Thyroid gland (tissue), 4 donors: ENCODE measurements at regions not wholly inside any gene's neighbourhood (a gene's known extent, or its start where the extent isn't known, plus 50 kb on each side); places are given as distances from the start of the nearest gene placed in this dataset.
"Not testable (repeated sequence)": the region's sequence is repeated elsewhere in the genome, so short reads cannot be mapped to it uniquely, and the experiment has no call there.

Source experiments
- DNase-seq, 2 donors: peaks; one replicate each; pipeline ENCODE4 v3.0.0-alpha.2; 2019
- H3K27ac ChIP-seq, 3 donors: fragments of 200-600 bp; sonication (generic); 1 replicate in 2 of 3; 2 replicates in 1 of 3; pipeline ENCODE4 v1.5.1; 2016 to 2019; ENCODE audit warnings: mild to moderate bottlenecking in 1 of 3, moderate library complexity in 1 of 3
- H3K27me3 ChIP-seq: fragments of 200-600 bp; sonication (generic); one replicate; pipeline ENCODE4 v1.5.1; 2019
- H3K36me3 ChIP-seq, 2 donors: fragments of 200-600 bp; sonication (generic); one replicate each; pipeline ENCODE4 v1.5.1; 2016 to 2019
- H3K4me1 ChIP-seq, 2 donors: fragments of 200-600 bp; sonication (generic); one replicate each; pipeline ENCODE4 v1.5.1; 2017 to 2019
- H3K4me3 ChIP-seq, 3 donors: fragments of 200-600 bp; sonication (generic); replicated peaks in 1 of 3; 1 replicate in 2 of 3; 2 replicates in 1 of 3; pipeline ENCODE4 v1.5.1; 2016; ENCODE audit warnings: mild to moderate bottlenecking in 1 of 3
- H3K9me3 ChIP-seq: fragments of 200-600 bp; sonication (generic); one replicate; pipeline ENCODE4 v1.5.1; 2017
- POLR2A ChIP-seq, 2 donors: fragments of 450-650 bp; IDR thresholded peaks; one replicate each; pipeline ENCODE4 v1.6.1; 2017; ENCODE audit warnings: antibody characterized with exemption in 2 of 2, mild to moderate bottlenecking in 2 of 2, moderate library complexity in 1 of 2
- WGBS, 2 donors: methylation state at CpG; one replicate each; pipeline ENCODE4 v1.1.5; 2017; 5-methylcytosine and 5-hydroxymethylcytosine counted together
- intact Hi-C: fragments of 100-400 bp; cut with DNase I; formaldehyde crosslinking; loops from one replicate; pipeline ENCODE4 v1.15.1; 2023
- TF ChIP-seq, protein P1 (sequence below), 6 experiments: fragments of 200-600 bp in 3 of 6; fragments of 450-650 bp in 3 of 6; sonication (generic) in 3 of 6; IDR thresholded peaks; one replicate each; pipeline ENCODE4 v1.5.1; 2016 to 2019; ENCODE audit warnings: antibody characterized with exemption in 6 of 6, mild to moderate bottlenecking in 2 of 6, inconsistent platforms in 1 of 6, moderate library complexity in 1 of 6

DNA sequence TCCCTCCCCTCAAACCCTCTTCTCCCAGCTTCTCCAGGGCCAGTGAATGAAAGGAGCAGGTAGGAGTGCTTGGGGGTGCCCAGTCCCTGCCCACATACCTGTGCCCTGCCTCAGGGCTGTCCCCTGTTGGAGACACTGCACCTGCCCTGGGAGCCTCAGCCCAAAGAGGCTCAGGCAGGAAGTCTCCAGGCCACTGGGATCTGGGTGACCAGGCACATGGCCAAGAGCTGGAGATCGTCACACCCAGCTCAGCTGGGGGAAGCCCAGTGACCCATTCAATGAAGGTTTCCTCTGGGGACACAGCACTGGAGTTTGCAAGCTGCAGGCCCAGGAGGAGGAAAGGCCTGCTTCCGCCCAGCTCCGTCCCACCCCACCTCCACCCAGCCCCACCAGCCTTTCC, 156.4 kb downstream of the ZFP36L2 start:
- H3K4me1 ChIP-seq = peaks cover 20 to 48% of the 10 kb centered on the region in 2 donors

DNA sequence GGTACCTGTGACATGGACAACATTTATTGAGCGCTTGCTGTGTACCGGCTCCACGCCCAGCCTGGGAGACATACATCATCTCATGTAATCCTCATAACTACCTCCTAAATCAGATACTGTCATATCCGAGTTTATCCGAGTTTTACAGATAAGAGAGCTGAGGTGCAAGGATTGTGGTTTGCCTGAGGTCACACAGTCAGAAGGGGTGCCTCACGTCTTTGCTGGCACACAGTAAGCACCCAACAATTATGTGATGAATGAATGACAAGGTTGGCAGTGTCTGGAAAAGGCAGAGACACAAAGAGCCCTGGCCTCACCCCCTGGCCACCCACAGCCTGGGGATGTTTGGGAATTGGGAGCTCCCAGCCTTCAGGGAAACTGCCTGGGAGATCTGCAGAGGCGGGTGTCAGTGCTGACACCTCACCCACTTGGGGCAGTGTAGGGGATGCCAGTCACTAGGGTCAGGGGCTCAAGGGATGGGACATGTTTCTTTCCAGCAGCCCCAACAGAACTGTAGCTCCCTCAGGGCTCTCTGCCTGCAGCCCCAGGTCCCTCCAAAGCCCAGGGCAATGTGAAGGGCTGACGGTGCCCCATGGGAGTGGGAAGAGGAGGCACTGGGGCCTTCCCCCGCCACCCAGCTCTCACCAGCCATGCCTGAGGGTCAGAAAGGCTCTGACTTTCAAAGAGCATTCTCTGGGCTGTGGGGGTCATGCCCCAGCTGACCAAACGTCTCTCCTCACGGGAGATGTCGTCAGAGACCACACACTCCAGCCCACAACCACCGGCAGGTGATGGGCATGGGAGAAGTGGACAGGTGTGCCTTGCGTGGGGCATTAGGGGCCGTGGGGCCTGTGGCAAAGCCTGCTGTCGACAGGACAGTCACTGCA, 157.5 kb downstream of the ZFP36L2 start:
- Histone ChIP-seq H3K27me3 (no peaks in the 10 kb centered on the region), H3K36me3 (no peaks in the 10 kb centered on the region), H3K4me1 (peaks cover 9 to 36% of the 10 kb centered on the region in 2 donors), H3K27ac (no peak overlapping the region), H3K9me3 (no peaks in the 10 kb centered on the region), H3K4me3 (no peak overlapping the region)
- intact Hi-C loops = no loop called here
- no peak for DNase-seq
- TF ChIP-seq, protein P1, sequence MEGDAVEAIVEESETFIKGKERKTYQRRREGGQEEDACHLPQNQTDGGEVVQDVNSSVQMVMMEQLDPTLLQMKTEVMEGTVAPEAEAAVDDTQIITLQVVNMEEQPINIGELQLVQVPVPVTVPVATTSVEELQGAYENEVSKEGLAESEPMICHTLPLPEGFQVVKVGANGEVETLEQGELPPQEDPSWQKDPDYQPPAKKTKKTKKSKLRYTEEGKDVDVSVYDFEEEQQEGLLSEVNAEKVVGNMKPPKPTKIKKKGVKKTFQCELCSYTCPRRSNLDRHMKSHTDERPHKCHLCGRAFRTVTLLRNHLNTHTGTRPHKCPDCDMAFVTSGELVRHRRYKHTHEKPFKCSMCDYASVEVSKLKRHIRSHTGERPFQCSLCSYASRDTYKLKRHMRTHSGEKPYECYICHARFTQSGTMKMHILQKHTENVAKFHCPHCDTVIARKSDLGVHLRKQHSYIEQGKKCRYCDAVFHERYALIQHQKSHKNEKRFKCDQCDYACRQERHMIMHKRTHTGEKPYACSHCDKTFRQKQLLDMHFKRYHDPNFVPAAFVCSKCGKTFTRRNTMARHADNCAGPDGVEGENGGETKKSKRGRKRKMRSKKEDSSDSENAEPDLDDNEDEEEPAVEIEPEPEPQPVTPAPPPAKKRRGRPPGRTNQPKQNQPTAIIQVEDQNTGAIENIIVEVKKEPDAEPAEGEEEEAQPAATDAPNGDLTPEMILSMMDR (IDR thresholded peaks at IDR 0.05) = no peak
- TF ChIP-seq POLR2A (IDR thresholded peaks at IDR 0.05) = no peak
- 93 to 95% methylated on average over 12 to 14 of the region's 16 CpGs for WGBS, 2 donors

More for the DNA sequence above, 156.4 kb downstream of the ZFP36L2 start:
- H3K9me3 ChIP-seq = no peaks in the 10 kb centered on the region
- peak overlapping the region in 1 of 3 donors; percentile 56 for H3K27ac ChIP-seq
- no peaks in the 10 kb centered on the region for H3K36me3 ChIP-seq
- intact Hi-C loops = no loop called here
- no peak for TF ChIP-seq POLR2A (IDR thresholded peaks at IDR 0.05)
- TF ChIP-seq, protein P1 (IDR thresholded peaks at IDR 0.05) = no peak
- no peak overlapping the region for H3K4me3 ChIP-seq
- no peaks in the 10 kb centered on the region for H3K27me3 ChIP-seq
- DNase-seq = peak; percentile 84 to 85
- 49% methylated on average over 2 of the region's 3 CpGs; no CpG with 5 or more reads in 1 of the 2 donors for WGBS, 2 donors

DNA sequence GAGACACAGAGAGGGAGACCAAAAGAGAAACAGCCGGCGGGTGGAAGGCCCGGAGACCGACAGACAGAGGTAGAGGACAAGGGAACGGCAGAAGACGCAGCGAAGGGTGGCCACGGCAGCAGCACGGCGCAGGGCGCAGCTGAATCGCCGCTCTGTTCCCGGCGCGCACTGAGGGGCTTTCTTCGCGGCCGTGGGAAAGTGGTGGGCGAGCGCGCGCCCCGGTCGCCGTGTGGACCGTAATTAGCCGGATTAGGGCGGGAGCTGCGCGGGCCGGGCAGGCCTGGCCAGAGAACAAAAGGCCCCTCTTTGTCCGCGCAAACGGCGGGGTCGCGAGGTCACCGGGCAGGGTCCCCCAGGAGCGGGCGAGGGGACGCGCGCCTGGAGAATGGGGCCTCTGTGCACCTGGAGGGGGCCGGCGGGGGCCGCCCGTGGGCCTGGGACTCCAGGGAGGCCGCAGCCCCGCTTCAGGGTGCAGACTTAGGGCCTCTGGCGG, 158.3 kb downstream of the ZFP36L2 start:
- Histone ChIP-seq H3K4me3 (no peak overlapping the region), H3K27ac (peak overlapping the region in 1 of 3 donors; percentile 17), H3K4me1 (peaks cover 7 to 29% of the 10 kb centered on the region in 2 donors), H3K36me3 (no peaks in the 10 kb centered on the region), H3K9me3 (no peaks in the 10 kb centered on the region), H3K27me3 (no peaks in the 10 kb centered on the region)
- DNase-seq = no peak
- no peak for TF ChIP-seq POLR2A (IDR thresholded peaks at IDR 0.05)
- TF ChIP-seq, protein P1 (IDR thresholded peaks at IDR 0.05) = no peak
- 82 to 85% methylated on average over 39 to 49 of the region's 51 CpGs for WGBS, 2 donors
- intact Hi-C loops = no loop called here

DNA sequence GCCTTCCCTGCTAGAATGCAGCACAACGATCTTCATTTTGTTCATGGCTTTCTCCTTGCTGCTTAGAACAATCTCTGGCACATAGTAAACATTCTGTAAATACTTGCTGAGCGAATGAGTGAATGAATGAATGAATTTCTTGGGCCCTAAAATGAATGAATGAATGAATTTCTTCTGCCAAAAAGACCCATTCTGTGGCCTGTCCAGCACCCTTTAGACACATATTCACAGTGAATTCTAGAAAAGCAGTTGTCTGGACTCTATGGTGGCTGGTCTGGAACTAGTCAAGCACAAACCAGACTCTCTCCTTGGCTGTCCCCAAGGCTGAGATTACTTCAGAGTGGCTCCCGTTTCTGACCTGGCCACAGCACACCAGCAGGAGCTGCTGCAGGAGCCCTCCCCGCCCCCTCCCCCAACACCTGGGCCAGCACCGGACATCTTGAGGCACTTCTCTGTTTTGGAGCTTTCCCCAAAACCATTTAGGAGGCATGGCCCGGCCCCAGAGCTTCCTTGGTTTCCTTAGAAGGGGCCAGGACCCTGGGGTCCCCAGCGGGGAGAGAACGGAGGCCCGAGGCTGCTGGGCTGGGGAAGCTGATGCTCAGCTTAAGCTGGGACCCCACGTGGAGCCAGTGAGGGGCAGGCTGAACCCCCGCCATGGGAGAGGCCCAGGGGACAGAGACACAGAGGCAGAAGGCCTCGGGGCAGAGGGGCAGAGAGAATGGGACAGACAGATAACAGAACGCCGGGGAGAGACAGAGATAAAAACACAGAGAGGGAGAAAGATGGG, 159.0 kb downstream of the ZFP36L2 start:
- no peak overlapping the region for H3K27ac ChIP-seq
- H3K27me3 ChIP-seq = no peaks in the 10 kb centered on the region
- H3K9me3 ChIP-seq = no peaks in the 10 kb centered on the region
- WGBS, 2 donors = 82 to 92% methylated on average over 12 to 14 of the region's 14 CpGs
- H3K36me3 ChIP-seq = no peaks in the 10 kb centered on the region
- TF ChIP-seq POLR2A (IDR thresholded peaks at IDR 0.05) = no peak
- TF ChIP-seq, protein P1 (IDR thresholded peaks at IDR 0.05) = no peak
- no peak overlapping the region for H3K4me3 ChIP-seq
- intact Hi-C loops = no loop called here
- H3K4me1 ChIP-seq = peaks cover 7 to 28% of the 10 kb centered on the region in 2 donors
- DNase-seq = no peak

DNA sequence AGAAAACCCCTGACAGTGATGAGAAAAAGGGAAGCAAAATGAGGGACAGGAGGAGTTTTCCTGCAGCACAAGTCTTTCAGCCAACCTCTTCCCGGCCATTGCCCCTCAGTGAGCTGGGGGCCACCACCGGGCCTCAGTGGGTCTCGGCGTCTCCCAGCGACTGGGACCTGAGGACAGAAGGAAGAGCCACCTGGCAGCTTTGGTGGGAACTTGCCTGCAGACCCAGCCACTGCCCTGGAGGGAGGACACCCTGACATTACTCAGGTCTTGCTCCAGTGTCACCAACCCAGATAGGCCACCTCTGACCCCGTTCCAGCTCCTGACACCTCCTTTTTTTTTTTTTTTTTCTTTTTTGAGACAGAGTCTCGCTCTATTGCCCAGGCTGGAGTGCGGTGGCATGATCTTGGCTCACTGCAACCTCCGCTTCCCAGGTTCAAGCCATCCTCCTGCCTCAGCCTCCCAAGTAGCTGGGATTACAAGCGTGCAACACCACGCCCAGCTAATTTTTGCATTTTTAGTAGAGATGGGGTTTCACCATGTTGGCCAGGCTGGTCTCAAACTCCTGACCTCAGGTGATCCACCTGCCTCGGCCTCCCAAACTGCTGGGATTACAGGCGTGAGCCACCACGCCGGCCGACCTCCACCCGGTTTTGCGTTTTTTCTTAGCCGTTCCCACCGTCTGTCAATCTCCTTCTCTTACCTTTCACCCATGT, 159.7 kb downstream of the ZFP36L2 start:
- H3K9me3 ChIP-seq, H3K27me3 ChIP-seq, intact Hi-C loops, H3K27ac ChIP-seq, DNase-seq, H3K36me3 ChIP-seq, H3K4me3 ChIP-seq: not testable (repeated sequence)
- peaks cover 7 to 21% of the 10 kb centered on the region in 2 donors for H3K4me1 ChIP-seq
- 92 to 93% methylated on average over 20 of the region's 20 CpGs for WGBS, 2 donors
